ENCODE measurements at regions not wholly inside any gene's neighbourhood (a gene's known extent, or its start where the extent isn't known, plus 50 kb on each side); places are given as distances from the start of the nearest gene placed in this dataset.
"Not testable (repeated sequence)": the region's sequence is repeated elsewhere in the genome, so short reads cannot be mapped to it uniquely, and the experiment has no call there.

DNA sequence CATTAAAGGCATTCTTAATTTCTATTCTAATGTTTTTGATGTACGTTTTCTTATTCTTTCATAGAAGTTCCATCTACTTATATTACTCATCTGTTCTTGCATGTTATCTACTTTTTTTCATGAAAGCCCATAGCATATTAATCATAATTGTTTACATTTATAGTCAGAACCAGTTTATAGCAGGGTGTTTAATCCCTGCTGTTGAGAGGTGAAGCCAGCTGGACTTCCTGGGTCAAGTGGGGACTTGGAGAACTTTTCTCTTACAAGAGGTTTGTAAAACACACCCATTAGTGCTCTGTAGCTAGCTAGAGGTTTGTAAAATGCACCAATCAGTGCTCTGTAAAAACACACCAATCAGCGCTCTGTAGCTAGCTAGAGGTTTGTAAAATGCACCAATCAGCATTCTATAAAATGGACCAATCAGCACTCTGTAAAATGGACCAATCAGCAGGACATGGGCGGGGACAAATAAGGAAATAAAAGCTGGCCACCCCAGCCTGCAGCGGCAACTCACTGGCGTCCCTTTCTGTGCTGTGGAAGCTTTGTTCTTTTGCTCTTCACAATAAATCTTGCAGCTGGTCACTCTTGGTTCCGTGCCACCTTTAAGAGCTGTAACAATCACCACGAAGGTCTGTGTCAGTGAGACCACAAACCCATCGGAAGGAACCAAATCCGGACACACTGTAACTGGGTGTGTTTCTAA, 120.6 kb downstream of the TANC2 start:
- H3K27ac ChIP-seq (ENCODE audit: low read depth, low read length, poor library complexity, severe bottlenecking) = no peak overlapping the region
- no peaks in the 10 kb centered on the region for H3K9me3 ChIP-seq (ENCODE audit: low read length)
- no peak overlapping the region for H3K4me3 ChIP-seq (ENCODE audit: low read depth, low read length, poor library complexity, severe bottlenecking)
- no peak overlapping the region for H3K4me2 ChIP-seq (ENCODE audit: low read length)
- H4K20me1 ChIP-seq (ENCODE audit: insufficient read depth, low read length) = no peaks in the 10 kb centered on the region
- H3K9me2 ChIP-seq (ENCODE audit: low read depth, low read length) = no peaks in the 10 kb centered on the region
- no peaks in the 10 kb centered on the region for H3K79me2 ChIP-seq (ENCODE audit: insufficient read depth, low read length)
- no peak overlapping the region for H3K9ac ChIP-seq (ENCODE audit: low read length)
- H3K4me1 ChIP-seq (ENCODE audit: insufficient read depth, low read length, severe bottlenecking) = no peaks in the 10 kb centered on the region
- H3K36me3 ChIP-seq (ENCODE audit: insufficient read depth, low read length) = no peaks in the 10 kb centered on the region
- no peak overlapping the region for H2AFZ ChIP-seq (ENCODE audit: low read length)
- TF ChIP-seq, protein P1, sequence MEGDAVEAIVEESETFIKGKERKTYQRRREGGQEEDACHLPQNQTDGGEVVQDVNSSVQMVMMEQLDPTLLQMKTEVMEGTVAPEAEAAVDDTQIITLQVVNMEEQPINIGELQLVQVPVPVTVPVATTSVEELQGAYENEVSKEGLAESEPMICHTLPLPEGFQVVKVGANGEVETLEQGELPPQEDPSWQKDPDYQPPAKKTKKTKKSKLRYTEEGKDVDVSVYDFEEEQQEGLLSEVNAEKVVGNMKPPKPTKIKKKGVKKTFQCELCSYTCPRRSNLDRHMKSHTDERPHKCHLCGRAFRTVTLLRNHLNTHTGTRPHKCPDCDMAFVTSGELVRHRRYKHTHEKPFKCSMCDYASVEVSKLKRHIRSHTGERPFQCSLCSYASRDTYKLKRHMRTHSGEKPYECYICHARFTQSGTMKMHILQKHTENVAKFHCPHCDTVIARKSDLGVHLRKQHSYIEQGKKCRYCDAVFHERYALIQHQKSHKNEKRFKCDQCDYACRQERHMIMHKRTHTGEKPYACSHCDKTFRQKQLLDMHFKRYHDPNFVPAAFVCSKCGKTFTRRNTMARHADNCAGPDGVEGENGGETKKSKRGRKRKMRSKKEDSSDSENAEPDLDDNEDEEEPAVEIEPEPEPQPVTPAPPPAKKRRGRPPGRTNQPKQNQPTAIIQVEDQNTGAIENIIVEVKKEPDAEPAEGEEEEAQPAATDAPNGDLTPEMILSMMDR (IDR thresholded peaks at IDR 0.05; ENCODE audit: low read length) = no peak
- TF ChIP-seq EZH2 (IDR thresholded peaks at IDR 0.05; ENCODE audit: borderline replicate concordance, low read length) = no peak
- H3F3A ChIP-seq (ENCODE audit: insufficient read depth, low read length) = no peaks in the 10 kb centered on the region
- no peaks in the 10 kb centered on the region for H3K27me3 ChIP-seq (ENCODE audit: insufficient read depth, low read length)

DNA sequence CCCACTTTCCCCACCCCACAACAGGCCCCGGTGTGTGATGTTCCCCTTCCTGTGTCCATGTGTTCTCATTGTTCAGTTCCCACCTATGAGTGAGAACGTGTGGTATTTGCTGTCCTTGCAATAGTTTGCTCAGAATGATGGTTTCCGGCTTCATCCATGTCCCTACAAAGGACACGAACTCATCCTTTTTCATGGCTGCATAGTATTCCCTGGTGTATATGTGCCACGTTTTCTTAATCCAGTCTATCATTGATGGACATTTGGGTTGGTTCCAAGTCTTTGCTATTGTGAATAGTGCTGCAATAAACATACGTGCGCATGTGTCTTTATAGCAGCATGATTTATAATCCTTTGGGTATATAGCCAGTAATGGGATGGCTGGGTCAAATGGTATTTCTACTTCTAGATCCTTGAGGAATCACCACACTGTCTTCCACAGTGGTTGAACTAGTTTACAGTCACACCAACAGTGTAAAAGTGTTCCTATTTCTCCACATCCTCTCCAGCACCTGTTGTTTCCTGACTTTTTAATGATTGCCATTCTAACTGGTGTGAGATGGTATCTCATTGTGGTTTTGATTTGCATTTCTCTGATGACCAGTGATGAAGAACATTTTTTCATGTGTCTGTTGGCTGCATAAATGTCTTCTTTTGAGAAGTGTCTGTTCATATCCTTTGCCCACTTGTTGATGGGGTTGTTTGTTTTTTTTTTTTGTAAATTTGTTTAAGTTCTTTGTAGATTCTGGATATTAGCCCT, 124.5 kb downstream of the TANC2 start:
- H3K79me2 ChIP-seq (ENCODE audit: insufficient read depth, low read length); H3K9ac ChIP-seq (ENCODE audit: low read length); H3K27ac ChIP-seq (ENCODE audit: low read depth, low read length, poor library complexity, severe bottlenecking); H2AFZ ChIP-seq (ENCODE audit: low read length); H3F3A ChIP-seq (ENCODE audit: insufficient read depth, low read length); H4K20me1 ChIP-seq (ENCODE audit: insufficient read depth, low read length); H3K9me2 ChIP-seq (ENCODE audit: low read depth, low read length); H3K27me3 ChIP-seq (ENCODE audit: insufficient read depth, low read length); H3K4me2 ChIP-seq (ENCODE audit: low read length); H3K36me3 ChIP-seq (ENCODE audit: insufficient read depth, low read length); H3K4me3 ChIP-seq (ENCODE audit: low read depth, low read length, poor library complexity, severe bottlenecking); H3K4me1 ChIP-seq (ENCODE audit: insufficient read depth, low read length, severe bottlenecking); H3K9me3 ChIP-seq (ENCODE audit: low read length): not testable (repeated sequence)

DNA sequence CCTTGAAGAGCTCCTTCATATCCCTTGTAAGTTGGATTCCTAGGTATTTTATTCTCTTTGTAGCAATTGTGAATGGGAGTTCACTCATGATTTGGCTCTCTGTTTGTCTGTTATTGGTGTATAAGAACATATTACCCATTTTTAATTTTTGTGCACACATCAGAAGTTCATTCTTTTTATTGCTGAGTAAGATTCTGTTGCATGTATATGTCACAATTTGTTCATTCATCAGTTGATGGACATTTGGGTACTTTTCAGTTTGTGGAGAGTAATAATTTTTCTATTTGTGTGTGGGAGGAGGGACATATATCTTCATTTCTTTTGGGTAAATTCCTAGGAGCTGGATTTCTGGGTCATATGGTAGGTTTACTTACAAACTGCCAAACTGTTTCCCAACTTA, 125.9 kb downstream of the TANC2 start:
- not testable (repeated sequence) for H3K4me3 ChIP-seq (ENCODE audit: low read depth, low read length, poor library complexity, severe bottlenecking); H3K9me2 ChIP-seq (ENCODE audit: low read depth, low read length); H3K4me2 ChIP-seq (ENCODE audit: low read length); H2AFZ ChIP-seq (ENCODE audit: low read length); H3K9me3 ChIP-seq (ENCODE audit: low read length); H3K36me3 ChIP-seq (ENCODE audit: insufficient read depth, low read length); H3K79me2 ChIP-seq (ENCODE audit: insufficient read depth, low read length); H3F3A ChIP-seq (ENCODE audit: insufficient read depth, low read length); H3K9ac ChIP-seq (ENCODE audit: low read length); H4K20me1 ChIP-seq (ENCODE audit: insufficient read depth, low read length); H3K27me3 ChIP-seq (ENCODE audit: insufficient read depth, low read length); H3K27ac ChIP-seq (ENCODE audit: low read depth, low read length, poor library complexity, severe bottlenecking); H3K4me1 ChIP-seq (ENCODE audit: insufficient read depth, low read length, severe bottlenecking)

DNA sequence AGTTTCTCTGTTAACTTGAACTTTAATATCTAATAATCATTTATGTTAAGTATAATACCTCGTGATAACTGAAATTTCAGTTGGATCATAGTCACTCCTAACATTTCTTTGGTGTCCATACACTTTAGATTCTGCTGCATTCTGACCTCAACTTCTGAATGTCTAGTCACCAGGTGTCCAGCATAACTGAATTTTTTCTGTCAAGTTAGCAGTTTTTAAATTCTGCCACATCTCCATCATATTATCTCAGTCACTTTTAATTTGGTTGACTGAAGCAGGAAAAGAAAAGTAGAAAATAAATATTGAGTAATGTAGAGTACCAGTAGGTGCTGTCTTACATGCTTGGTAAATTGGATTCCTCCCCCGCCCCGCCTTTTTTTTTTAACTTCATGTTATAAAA, 128.6 kb downstream of the TANC2 start:
- H3K4me2 ChIP-seq (ENCODE audit: low read length) = no peak overlapping the region
- H3K9ac ChIP-seq (ENCODE audit: low read length) = no peak overlapping the region
- no peaks in the 10 kb centered on the region for H4K20me1 ChIP-seq (ENCODE audit: insufficient read depth, low read length)
- no peaks in the 10 kb centered on the region for H3K27me3 ChIP-seq (ENCODE audit: insufficient read depth, low read length)
- no peaks in the 10 kb centered on the region for H3K9me2 ChIP-seq (ENCODE audit: low read depth, low read length)
- no peaks in the 10 kb centered on the region for H3K9me3 ChIP-seq (ENCODE audit: low read length)
- no peak for TF ChIP-seq EZH2 (IDR thresholded peaks at IDR 0.05; ENCODE audit: borderline replicate concordance, low read length)
- TF ChIP-seq, protein P1 (IDR thresholded peaks at IDR 0.05; ENCODE audit: low read length) = no peak
- H3K36me3 ChIP-seq (ENCODE audit: insufficient read depth, low read length) = no peaks in the 10 kb centered on the region
- H3K27ac ChIP-seq (ENCODE audit: low read depth, low read length, poor library complexity, severe bottlenecking) = no peak overlapping the region
- H3K4me3 ChIP-seq (ENCODE audit: low read depth, low read length, poor library complexity, severe bottlenecking) = no peak overlapping the region
- no peaks in the 10 kb centered on the region for H3K4me1 ChIP-seq (ENCODE audit: insufficient read depth, low read length, severe bottlenecking)
- H2AFZ ChIP-seq (ENCODE audit: low read length) = no peak overlapping the region
- no peaks in the 10 kb centered on the region for H3F3A ChIP-seq (ENCODE audit: insufficient read depth, low read length)
- no peaks in the 10 kb centered on the region for H3K79me2 ChIP-seq (ENCODE audit: insufficient read depth, low read length)
